Choroid plexus epithelial cell (primary cell): ENCODE measurements at regions not wholly inside any gene's neighbourhood (a gene's known extent, or its start where the extent isn't known, plus 50 kb on each side); places are given as distances from the start of the nearest gene placed in this dataset.
"Not testable (repeated sequence)": the region's sequence is repeated elsewhere in the genome, so short reads cannot be mapped to it uniquely, and the experiment has no call there.

Source experiments
- DNase-seq: peaks from one replicate; pipeline ENCODE4 v3.0.0-alpha.2; 2010; ENCODE audit warnings: low read depth
- H3K4me3 ChIP-seq: 2 replicates; pipeline ENCODE4 v1.5.1; 2011; ENCODE audit warnings: low read depth, mild to moderate bottlenecking, control low read depth, low read length, moderate library complexity
- TF ChIP-seq, protein P1 (sequence below): conservative IDR thresholded peaks from 2 replicates; pipeline ENCODE4 v1.5.1; 2011; ENCODE audit warnings: low read depth, mild to moderate bottlenecking, control low read depth, inconsistent platforms, low read length, moderate library complexity

DNA sequence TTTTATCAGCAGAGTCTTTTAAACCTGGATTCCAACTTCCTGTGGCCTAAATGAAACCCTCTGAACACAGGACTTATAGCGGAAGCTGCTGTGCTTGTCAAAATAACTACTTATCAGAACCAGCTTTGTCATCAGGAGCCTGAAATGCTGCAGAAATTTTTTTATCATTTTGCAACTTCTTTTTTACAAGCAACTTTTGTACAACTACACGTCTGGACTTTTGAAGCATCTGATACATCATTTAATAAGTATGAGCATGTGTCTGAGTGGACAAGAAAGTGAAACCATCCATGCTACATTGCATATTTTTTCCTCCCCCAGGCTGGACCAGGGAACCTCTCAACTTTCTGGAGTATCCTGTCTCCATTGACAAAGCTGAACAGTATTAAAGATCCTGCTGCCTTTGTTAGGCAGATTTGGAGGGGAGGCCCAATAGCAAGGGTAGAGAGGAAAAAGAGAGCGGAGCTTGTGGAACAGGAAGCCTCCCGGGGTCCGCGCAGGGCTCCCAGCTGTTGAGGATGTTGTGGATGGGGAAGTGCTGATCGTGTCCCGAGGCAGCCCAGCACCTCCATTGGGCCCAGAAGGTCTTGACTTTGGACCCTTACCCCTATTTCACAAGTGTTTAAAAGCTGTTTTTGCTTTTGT, 196.6 kb downstream of the MSX2 start:
- TF ChIP-seq, protein P1, sequence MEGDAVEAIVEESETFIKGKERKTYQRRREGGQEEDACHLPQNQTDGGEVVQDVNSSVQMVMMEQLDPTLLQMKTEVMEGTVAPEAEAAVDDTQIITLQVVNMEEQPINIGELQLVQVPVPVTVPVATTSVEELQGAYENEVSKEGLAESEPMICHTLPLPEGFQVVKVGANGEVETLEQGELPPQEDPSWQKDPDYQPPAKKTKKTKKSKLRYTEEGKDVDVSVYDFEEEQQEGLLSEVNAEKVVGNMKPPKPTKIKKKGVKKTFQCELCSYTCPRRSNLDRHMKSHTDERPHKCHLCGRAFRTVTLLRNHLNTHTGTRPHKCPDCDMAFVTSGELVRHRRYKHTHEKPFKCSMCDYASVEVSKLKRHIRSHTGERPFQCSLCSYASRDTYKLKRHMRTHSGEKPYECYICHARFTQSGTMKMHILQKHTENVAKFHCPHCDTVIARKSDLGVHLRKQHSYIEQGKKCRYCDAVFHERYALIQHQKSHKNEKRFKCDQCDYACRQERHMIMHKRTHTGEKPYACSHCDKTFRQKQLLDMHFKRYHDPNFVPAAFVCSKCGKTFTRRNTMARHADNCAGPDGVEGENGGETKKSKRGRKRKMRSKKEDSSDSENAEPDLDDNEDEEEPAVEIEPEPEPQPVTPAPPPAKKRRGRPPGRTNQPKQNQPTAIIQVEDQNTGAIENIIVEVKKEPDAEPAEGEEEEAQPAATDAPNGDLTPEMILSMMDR, result no peak
- peak; percentile 23 for DNase-seq
- peak overlapping the region; percentile 24 for H3K4me3 ChIP-seq

DNA sequence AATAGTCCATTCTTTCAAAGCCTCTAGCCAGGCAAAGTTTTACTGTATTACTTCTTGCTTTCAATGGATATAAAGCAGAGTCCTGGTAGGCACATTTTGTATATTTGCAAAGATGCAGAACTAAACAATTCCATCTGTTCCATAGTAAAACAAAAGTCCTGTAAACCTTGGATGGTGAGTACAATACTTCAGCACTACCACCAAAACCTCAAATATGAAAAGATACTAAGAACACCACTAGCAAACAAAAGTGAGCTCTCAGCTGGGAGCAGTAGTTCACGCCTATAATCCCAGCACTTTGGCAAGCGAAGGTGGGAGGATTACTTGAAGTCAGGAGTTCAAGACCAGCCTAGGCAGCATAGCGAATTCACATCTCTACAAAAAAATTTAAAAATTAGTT, 195.0 kb downstream of the MSX2 start:
- no peak for DNase-seq
- TF ChIP-seq, protein P1, result no peak
- H3K4me3 ChIP-seq, result no peak overlapping the region

DNA sequence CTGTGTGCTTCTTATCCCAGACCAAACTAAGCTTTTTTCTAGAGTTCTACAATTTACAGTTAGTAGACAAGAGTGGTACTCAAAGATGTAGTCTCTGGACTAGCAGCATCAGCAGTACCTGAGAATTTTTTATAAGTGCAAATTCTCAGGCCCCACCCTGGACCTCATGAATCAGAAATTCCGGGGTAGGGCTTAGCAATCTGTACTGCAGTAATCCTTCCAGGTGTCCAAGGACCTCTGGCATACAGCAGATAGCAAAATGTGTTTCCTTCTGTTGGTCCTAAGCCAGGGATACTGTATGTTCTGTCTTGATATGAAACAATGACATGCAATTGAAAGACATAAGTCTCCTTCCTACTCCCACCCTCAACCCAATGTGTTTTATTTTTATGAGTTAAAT, 194.3 kb downstream of the MSX2 start:
- H3K4me3 ChIP-seq, result no peak overlapping the region
- TF ChIP-seq, protein P1, result no peak
- no peak for DNase-seq

DNA sequence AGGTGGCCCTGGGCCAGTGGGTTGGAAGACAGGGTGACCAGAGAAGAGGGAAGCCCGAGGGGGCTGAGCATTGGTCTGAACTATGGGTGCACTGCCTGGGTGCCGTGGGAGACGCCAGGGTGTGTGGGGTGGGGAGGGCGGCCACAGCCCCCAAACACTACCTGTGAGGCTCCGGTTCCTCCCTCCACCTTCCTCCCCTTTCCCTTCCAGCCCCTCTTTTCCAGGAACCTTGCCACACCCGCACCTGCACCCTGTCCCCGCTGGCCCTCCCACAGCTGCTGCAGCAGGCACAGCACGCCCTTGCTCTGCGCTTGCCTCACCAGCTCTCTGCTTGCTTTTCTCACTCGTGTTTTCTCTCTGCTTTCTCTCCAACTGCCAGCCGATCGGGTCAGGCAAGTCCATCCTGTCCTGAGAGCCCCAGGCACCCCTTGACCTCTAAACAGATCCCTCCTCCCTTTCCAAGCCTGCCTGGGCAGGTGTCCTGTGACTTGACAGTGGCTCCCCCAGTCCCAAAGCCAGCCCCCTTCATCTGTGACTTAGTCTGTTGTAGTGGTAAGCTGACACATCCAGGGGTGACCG, 193.7 kb downstream of the MSX2 start:
- H3K4me3 ChIP-seq, result no peak overlapping the region
- no peak for DNase-seq
- TF ChIP-seq, protein P1, result no peak

DNA sequence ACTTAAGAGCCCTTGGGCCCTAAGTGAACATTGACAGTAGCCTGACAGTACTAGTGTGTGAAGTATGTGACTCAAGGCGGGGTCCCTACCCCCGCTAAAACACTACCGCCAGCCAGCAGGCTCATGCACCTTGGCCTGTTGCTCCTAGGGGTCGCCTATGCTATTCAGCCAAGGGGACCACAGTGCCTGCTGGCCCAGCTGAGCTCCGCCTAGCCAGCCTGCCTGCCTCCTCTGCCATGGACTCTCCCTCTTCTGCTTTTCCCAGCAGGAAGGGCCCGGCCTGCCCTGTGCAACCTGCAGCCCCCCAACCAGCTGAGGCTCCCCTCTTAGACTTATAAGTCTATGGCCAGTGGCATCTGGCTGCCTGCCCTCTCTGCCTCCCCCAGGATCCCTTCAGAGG, 193.1 kb downstream of the MSX2 start:
- not testable (repeated sequence) for DNase-seq, H3K4me3 ChIP-seq

DNA sequence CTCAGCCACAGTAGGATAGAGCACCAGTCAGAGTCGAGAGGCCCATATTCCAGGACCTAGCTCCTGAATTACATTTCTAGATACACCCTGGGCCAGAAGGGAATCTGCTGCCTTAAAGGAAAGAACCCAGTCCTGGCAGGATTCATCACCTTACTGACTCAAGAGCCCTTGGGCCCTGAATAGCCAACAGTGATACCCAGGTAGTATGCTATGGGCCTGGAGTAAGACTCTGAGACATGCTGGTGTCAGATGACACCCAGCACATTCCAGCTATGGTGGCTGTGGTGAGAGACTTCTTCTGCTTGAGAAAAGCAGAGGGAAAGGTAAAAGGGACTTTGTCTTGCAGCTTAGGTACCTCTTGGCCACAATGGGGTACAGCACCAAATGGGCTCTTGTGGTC, 192.5 kb downstream of the MSX2 start:
- H3K4me3 ChIP-seq, DNase-seq: not testable (repeated sequence)

DNA sequence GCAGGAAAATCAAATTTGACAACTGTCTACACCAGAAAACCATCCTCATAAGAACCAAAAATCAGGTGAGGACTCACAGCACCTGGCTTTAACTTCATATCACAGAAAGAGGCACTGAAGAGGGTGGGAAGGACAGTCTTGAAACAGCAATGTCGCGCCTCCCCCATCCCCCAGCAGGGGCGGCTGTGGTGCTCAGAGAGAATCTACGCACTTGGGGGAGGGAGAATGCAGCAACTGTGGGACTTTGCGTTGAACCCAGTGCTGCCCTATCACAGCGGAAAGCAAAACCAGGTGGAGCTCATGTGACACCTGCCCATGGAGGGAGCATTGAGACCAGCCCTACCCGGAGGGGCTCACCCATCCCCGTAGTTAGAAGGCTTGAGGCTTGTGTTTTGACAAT, 191.8 kb downstream of the MSX2 start:
- TF ChIP-seq, protein P1, result no peak
- H3K4me3 ChIP-seq, result no peak overlapping the region
- DNase-seq, result no peak

DNA sequence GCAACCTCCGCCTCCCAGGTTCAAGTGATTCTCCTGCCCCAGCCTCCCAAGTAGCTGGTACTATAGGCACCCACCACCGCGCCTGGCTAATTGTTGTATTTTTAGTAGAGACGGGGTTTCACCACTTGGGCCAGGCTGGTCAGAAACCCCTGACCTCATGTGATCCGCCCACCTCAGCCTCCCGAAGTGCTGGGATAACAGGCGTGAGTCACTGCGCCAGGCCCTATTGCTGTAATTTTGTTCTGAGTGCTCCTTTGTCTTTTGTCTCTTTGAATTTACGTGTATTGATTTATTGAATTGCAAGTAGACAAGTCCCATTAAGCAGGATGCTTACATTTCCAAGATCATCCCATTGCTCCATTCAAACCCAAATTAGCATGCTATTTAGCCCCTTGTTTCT, 186.7 kb downstream of the MSX2 start:
- H3K4me3 ChIP-seq, result no peak overlapping the region
- no peak for DNase-seq
- TF ChIP-seq, protein P1, result no peak
